MM.1S (cell line): ENCODE measurements at regions not wholly inside any gene's neighbourhood (a gene's known extent, or its start where the extent isn't known, plus 50 kb on each side); places are given as distances from the start of the nearest gene placed in this dataset.

Experiments used
- DNase-seq: peaks from one replicate; pipeline ENCODE4 v3.0.0-alpha.2; 2015
- H2AFZ ChIP-seq: fragments of 300-600 bp; sonication (generic); 2 replicates; pipeline ENCODE4 v1.6.0; 2016; ENCODE audit warnings: antibody characterized with exemption, low read length
- H3F3A ChIP-seq: fragments of 300-600 bp; sonication (generic); 2 replicates; pipeline ENCODE4 v1.6.1; 2016; ENCODE audit warnings: mild to moderate bottlenecking, antibody characterized with exemption, low read length, moderate library complexity, mixed read lengths; ENCODE audit not compliant: insufficient read depth
- H3K27ac ChIP-seq: fragments of 300-600 bp; sonication (generic); 2 replicates; pipeline ENCODE4 v1.5.1; 2016; ENCODE audit warnings: mild to moderate bottlenecking, low read length
- H3K27me3 ChIP-seq: fragments of 300-600 bp; sonication (generic); replicated peaks from 2 replicates; pipeline ENCODE4 v1.6.0; 2016; ENCODE audit warnings: low read length; ENCODE audit not compliant: insufficient read depth
- H3K36me3 ChIP-seq: fragments of 300-600 bp; sonication (generic); replicated peaks from 2 replicates; pipeline ENCODE4 v1.6.1; 2016; ENCODE audit warnings: mild to moderate bottlenecking, low read length, mixed read lengths; ENCODE audit not compliant: insufficient read depth
- H3K4me1 ChIP-seq: fragments of 300-600 bp; sonication (generic); 2 replicates; pipeline ENCODE4 v1.6.1; 2016; ENCODE audit warnings: low read length, mixed read lengths
- H3K4me2 ChIP-seq: fragments of 300-600 bp; sonication (generic); 2 replicates; pipeline ENCODE4 v1.6.0; 2016; ENCODE audit warnings: low read depth, low read length
- H3K4me3 ChIP-seq: fragments of 300-600 bp; sonication (generic); 2 replicates; pipeline ENCODE4 v1.5.1; 2016; ENCODE audit warnings: low read length, mixed read lengths
- H3K79me2 ChIP-seq: fragments of 300-600 bp; sonication (generic); 2 replicates; pipeline ENCODE4 v1.6.1; 2016; ENCODE audit warnings: mixed run types, low read length, mixed read lengths
- H3K9ac ChIP-seq: fragments of 300-600 bp; sonication (generic); 2 replicates; pipeline ENCODE4 v1.6.1; 2016; ENCODE audit warnings: low read length, mixed read lengths
- H3K9me2 ChIP-seq: fragments of 300-600 bp; sonication (generic); replicated peaks from 2 replicates; pipeline ENCODE4 v1.6.1; 2016; ENCODE audit warnings: mild to moderate bottlenecking, low read length, mixed read lengths; ENCODE audit not compliant: insufficient read depth
- H3K9me3 ChIP-seq: fragments of 300-600 bp; sonication (generic); replicated peaks from 2 replicates; pipeline ENCODE4 v1.6.1; 2016; ENCODE audit warnings: mild to moderate bottlenecking, low read length, mixed read lengths; ENCODE audit not compliant: insufficient read depth
- H4K20me1 ChIP-seq: fragments of 300-600 bp; sonication (generic); 2 replicates; pipeline ENCODE4 v1.6.1; 2016; ENCODE audit warnings: mild to moderate bottlenecking, low read length, moderate library complexity, mixed read lengths; ENCODE audit not compliant: insufficient read depth
- CTCF ChIP-seq: fragments of 300-600 bp; sonication (generic); IDR thresholded peaks from 2 replicates; pipeline ENCODE4 v1.5.1; 2016; ENCODE audit warnings: antibody characterized with exemption, low read length, mixed read lengths
- EZH2 ChIP-seq: fragments of 300-600 bp; sonication (generic); optimal IDR thresholded peaks from 2 replicates; pipeline ENCODE3; 2017; ENCODE audit warnings: low read depth, mild to moderate bottlenecking, antibody characterized with exemption, low read length, mixed read lengths
- EZH2phosphoT487 ChIP-seq: fragments of 300-600 bp; sonication (generic); IDR thresholded peaks from 2 replicates; pipeline ENCODE4 v1.6.1; 2018; ENCODE audit warnings: antibody characterized with exemption, low read length

GRCh38 chr3:106294121-106294520 lies 425.3 kb upstream of the CBLB start:
- H3K4me3 ChIP-seq = no peak overlapping the region
- H3K9me3 ChIP-seq = no peaks in the 10 kb centered on the region
- H3K27ac ChIP-seq = no peak overlapping the region
- H3K79me2 ChIP-seq = no peaks in the 10 kb centered on the region
- no peaks in the 10 kb centered on the region for H3K9me2 ChIP-seq
- H3K4me2 ChIP-seq = no peak overlapping the region
- H3K36me3 ChIP-seq = no peaks in the 10 kb centered on the region
- no peaks in the 10 kb centered on the region for H3K27me3 ChIP-seq
- no peak overlapping the region for H3K9ac ChIP-seq
- DNase-seq = no peak
- no peaks in the 10 kb centered on the region for H3F3A ChIP-seq
- no peak for TF ChIP-seq CTCF
- TF ChIP-seq EZH2phosphoT487 = no peak
- no peak for TF ChIP-seq EZH2
- H2AFZ ChIP-seq = no peak overlapping the region
- H3K4me1 ChIP-seq = no peaks in the 10 kb centered on the region
- no peaks in the 10 kb centered on the region for H4K20me1 ChIP-seq

- TF ChIP-seq EZH2 (no peak), CTCF (no peak), EZH2phosphoT487 (no peak)
- Histone ChIP-seq H2AFZ (no peak overlapping the region), H3F3A (no peaks in the 10 kb centered on the region), H3K9me2 (no peaks in the 10 kb centered on the region), H4K20me1 (no peaks in the 10 kb centered on the region), H3K4me3 (no peak overlapping the region), H3K4me2 (no peak overlapping the region), H3K9ac (no peak overlapping the region), H3K9me3 (no peaks in the 10 kb centered on the region), H3K79me2 (no peaks in the 10 kb centered on the region), H3K27me3 (no peaks in the 10 kb centered on the region), H3K4me1 (no peaks in the 10 kb centered on the region), H3K36me3 (no peaks in the 10 kb centered on the region), H3K27ac (no peak overlapping the region)
- no peak for DNase-seq
These were observed 427.2 kb upstream of the CBLB start for GRCh38 chr3:106296062-106296461.

DNA sequence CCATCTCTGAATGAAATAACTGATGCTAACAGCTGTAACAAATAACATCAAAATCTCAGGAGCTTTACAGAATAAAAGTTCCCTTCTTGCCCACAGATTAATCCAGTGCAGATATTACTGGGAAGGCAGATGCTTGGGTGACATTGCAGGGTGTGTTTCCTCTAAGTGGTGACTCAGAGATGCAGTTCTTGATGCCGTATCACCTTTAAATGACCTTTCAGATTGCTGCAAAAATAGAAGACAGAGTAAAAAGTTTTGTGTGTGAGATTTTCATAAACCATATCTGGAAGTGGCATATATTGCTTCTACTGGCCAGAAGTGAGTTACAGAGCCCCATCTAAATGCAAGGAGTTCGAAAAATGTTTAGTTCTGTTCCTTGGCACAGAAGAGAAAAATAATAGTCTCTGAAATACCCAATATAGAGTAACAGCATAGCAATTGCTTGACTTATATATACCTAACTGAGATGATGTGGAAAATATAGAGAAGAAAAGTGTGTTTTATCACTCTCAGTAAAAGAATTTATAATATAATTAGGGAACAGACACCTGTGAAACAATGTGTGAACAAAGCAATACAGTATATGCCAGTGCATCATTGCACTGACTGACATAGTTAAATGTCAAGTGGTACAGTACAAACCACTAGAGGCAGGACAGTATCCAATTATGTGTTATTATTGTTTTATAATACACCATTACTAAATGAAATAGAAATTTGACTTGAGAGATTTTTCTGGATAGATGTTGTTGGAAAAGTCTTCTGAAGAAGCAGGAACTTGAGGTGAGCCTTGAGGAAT lies 430.7 kb upstream of the CBLB start:
- H3K27ac ChIP-seq = no peak overlapping the region
- DNase-seq = peak; percentile 59

More for the DNA sequence above, 430.7 kb upstream of the CBLB start:
- Histone ChIP-seq H3K9me3 (no peaks in the 10 kb centered on the region), H3K4me3 (no peak overlapping the region), H3F3A (peaks cover 12% of the 10 kb centered on the region), H3K27me3 (peaks cover 5% of the 10 kb centered on the region; the same call in 1 of the 2 replicates), H3K36me3 (no peaks in the 10 kb centered on the region), H3K9ac (no peak overlapping the region), H3K4me2 (no peak overlapping the region), H3K79me2 (no peaks in the 10 kb centered on the region), H4K20me1 (no peaks in the 10 kb centered on the region), H2AFZ (no peak overlapping the region), H3K4me1 (peaks cover 12% of the 10 kb centered on the region), H3K9me2 (no peaks in the 10 kb centered on the region)
- TF ChIP-seq EZH2 = no peak
